ENCODE measurements at regions not wholly inside any gene's neighbourhood (a gene's known extent, or its start where the extent isn't known, plus 50 kb on each side); places are given as distances from the start of the nearest gene placed in this dataset.

- DNase-seq (ENCODE audit: extremely low spot score, unreplicated experiment) = no peak
- no peak overlapping the region for H3K4me3 Mint-ChIP-seq
- H3K36me3 Mint-ChIP-seq = no peaks in the 10 kb centered on the region
- H3K27ac Mint-ChIP-seq = no peak overlapping the region
- TF ChIP-seq CTCF (conservative IDR thresholded peaks at IDR 0.05) = no peak
- peaks cover 5% of the 10 kb centered on the region for H3K4me1 Mint-ChIP-seq (ENCODE audit: unreplicated experiment)
- no peaks in the 10 kb centered on the region for H3K9me3 Mint-ChIP-seq
- no peaks in the 10 kb centered on the region for H3K27me3 Mint-ChIP-seq
Observed at GRCh38 chr22:46083383-46084350, 66.7 kb upstream of the PPARA start.

GRCh38 chr22:46084376-46084775, 66.0 kb upstream of the PPARA start:
- Mint-ChIP-seq H3K27me3 (no peaks in the 10 kb centered on the region), H3K36me3 (no peaks in the 10 kb centered on the region), H3K9me3 (no peaks in the 10 kb centered on the region), H3K4me3 (no peak overlapping the region), H3K27ac (no peak overlapping the region), H3K4me1 (ENCODE audit: unreplicated experiment) (peaks cover 5% of the 10 kb centered on the region)
- TF ChIP-seq CTCF (conservative IDR thresholded peaks at IDR 0.05) = no peak
- DNase-seq (ENCODE audit: extremely low spot score, unreplicated experiment) = no peak

- no peak overlapping the region for H3K4me3 Mint-ChIP-seq
- peaks cover 5% of the 10 kb centered on the region for H3K4me1 Mint-ChIP-seq (ENCODE audit: unreplicated experiment)
- H3K27me3 Mint-ChIP-seq = no peaks in the 10 kb centered on the region
- H3K9me3 Mint-ChIP-seq = no peaks in the 10 kb centered on the region
- no peak for TF ChIP-seq CTCF (conservative IDR thresholded peaks at IDR 0.05)
- no peaks in the 10 kb centered on the region for H3K36me3 Mint-ChIP-seq
- no peak overlapping the region for H3K27ac Mint-ChIP-seq
- no peak for DNase-seq (ENCODE audit: extremely low spot score, unreplicated experiment)
Observed at GRCh38 chr22:46084943-46085827, 65.1 kb upstream of the PPARA start.

- DNase-seq (ENCODE audit: extremely low spot score, unreplicated experiment) = no peak
- no peaks in the 10 kb centered on the region for H3K27me3 Mint-ChIP-seq
- H3K27ac Mint-ChIP-seq = no peak overlapping the region
- TF ChIP-seq CTCF (conservative IDR thresholded peaks at IDR 0.05) = no peak
- no peak overlapping the region for H3K4me3 Mint-ChIP-seq
- peaks cover 5% of the 10 kb centered on the region for H3K4me1 Mint-ChIP-seq (ENCODE audit: unreplicated experiment)
- H3K9me3 Mint-ChIP-seq = no peaks in the 10 kb centered on the region
- no peaks in the 10 kb centered on the region for H3K36me3 Mint-ChIP-seq
Observed at GRCh38 chr22:46085828-46086576, 64.3 kb upstream of the PPARA start.
